HEK293T (cell line): ENCODE measurements at regions not wholly inside any gene's neighbourhood (a gene's known extent, or its start where the extent isn't known, plus 50 kb on each side); places are given as distances from the start of the nearest gene placed in this dataset.

Experiments
- CTCF ChIA-PET: fragments of 350-600 bp; formaldehyde crosslinking; extraction: SDS; loops from one replicate; lab custom pipeline; 2021; ENCODE audit warnings: antibody characterized with exemption, inconsistent platforms; lab: Yijun Ruan, JAX
- POLR2A ChIA-PET: fragments of 350-600 bp; formaldehyde crosslinking; extraction: SDS; loops from one replicate; lab custom pipeline; 2020; ENCODE audit warnings: antibody characterized with exemption, inconsistent platforms; lab: Yijun Ruan, JAX
- DNase-seq: peaks from one replicate; pipeline ENCODE4 v3.0.0; 2012; ENCODE audit warnings: mixed read lengths; ENCODE audit errors: extremely low spot score
- ARNT ChIP-seq: fragments of 450-650 bp; IDR thresholded peaks from 2 replicates; pipeline ENCODE4 v1.6.1; 2017; ENCODE audit warnings: mild to moderate bottlenecking
- BHLHE40 ChIP-seq: fragments of 450-650 bp; IDR thresholded peaks from 2 replicates; pipeline ENCODE4 v1.6.1; 2016; ENCODE audit warnings: mild to moderate bottlenecking, moderate library complexity, borderline replicate concordance
- CTBP1 ChIP-seq: fragments of 450-650 bp; IDR thresholded peaks from 2 replicates; pipeline ENCODE4 v1.6.1; 2016; ENCODE audit warnings: borderline replicate concordance
- ELF4 ChIP-seq: fragments of 450-650 bp; IDR thresholded peaks from 2 replicates; pipeline ENCODE4 v1.6.1; 2017; ENCODE audit warnings: antibody characterized with exemption
- FOXA1 ChIP-seq: fragments of 450-650 bp; IDR thresholded peaks from 2 replicates; pipeline ENCODE4 v1.6.1; 2016; ENCODE audit warnings: mild to moderate bottlenecking
- FOXK2 ChIP-seq: fragments of 450-650 bp; IDR thresholded peaks from 2 replicates; pipeline ENCODE4 v1.6.1; 2016; ENCODE audit warnings: mild to moderate bottlenecking
- FOXM1 ChIP-seq: fragments of 450-650 bp; IDR thresholded peaks from 2 replicates; pipeline ENCODE4 v1.6.1; 2017; ENCODE audit warnings: mild to moderate bottlenecking, borderline replicate concordance
- HDGF ChIP-seq: fragments of 450-650 bp; IDR thresholded peaks from 2 replicates; pipeline ENCODE4 v1.6.1; 2017; ENCODE audit warnings: antibody characterized with exemption, borderline replicate concordance
- L3MBTL2 ChIP-seq: fragments of 450-650 bp; conservative IDR thresholded peaks from 2 replicates; pipeline ENCODE4 v1.6.1; 2016; ENCODE audit warnings: mild to moderate bottlenecking
- LEF1 ChIP-seq: fragments of 450-650 bp; IDR thresholded peaks from 2 replicates; pipeline ENCODE4 v1.6.1; 2017; ENCODE audit warnings: mild to moderate bottlenecking, borderline replicate concordance
- NFRKB ChIP-seq: fragments of 450-650 bp; IDR thresholded peaks from 2 replicates; pipeline ENCODE4 v1.6.1; 2016; ENCODE audit warnings: mild to moderate bottlenecking, moderate library complexity
- SP1 ChIP-seq: fragments of 450-650 bp; IDR thresholded peaks from 2 replicates; pipeline ENCODE4 v1.6.1; 2017
- SUZ12 ChIP-seq: fragments of 450-650 bp; IDR thresholded peaks from 2 replicates; pipeline ENCODE4 v1.6.1; 2016; ENCODE audit warnings: mild to moderate bottlenecking
- TARDBP ChIP-seq: fragments of 450-650 bp; IDR thresholded peaks from 2 replicates; pipeline ENCODE4 v1.6.1; 2016
- ZNF384 ChIP-seq: fragments of 450-650 bp; IDR thresholded peaks from 2 replicates; pipeline ENCODE4 v1.6.1; 2016
- TF ChIP-seq, protein P1 (sequence below): fragments of 450-650 bp; IDR thresholded peaks from 2 replicates; pipeline ENCODE4 v1.6.1; 2016

DNA sequence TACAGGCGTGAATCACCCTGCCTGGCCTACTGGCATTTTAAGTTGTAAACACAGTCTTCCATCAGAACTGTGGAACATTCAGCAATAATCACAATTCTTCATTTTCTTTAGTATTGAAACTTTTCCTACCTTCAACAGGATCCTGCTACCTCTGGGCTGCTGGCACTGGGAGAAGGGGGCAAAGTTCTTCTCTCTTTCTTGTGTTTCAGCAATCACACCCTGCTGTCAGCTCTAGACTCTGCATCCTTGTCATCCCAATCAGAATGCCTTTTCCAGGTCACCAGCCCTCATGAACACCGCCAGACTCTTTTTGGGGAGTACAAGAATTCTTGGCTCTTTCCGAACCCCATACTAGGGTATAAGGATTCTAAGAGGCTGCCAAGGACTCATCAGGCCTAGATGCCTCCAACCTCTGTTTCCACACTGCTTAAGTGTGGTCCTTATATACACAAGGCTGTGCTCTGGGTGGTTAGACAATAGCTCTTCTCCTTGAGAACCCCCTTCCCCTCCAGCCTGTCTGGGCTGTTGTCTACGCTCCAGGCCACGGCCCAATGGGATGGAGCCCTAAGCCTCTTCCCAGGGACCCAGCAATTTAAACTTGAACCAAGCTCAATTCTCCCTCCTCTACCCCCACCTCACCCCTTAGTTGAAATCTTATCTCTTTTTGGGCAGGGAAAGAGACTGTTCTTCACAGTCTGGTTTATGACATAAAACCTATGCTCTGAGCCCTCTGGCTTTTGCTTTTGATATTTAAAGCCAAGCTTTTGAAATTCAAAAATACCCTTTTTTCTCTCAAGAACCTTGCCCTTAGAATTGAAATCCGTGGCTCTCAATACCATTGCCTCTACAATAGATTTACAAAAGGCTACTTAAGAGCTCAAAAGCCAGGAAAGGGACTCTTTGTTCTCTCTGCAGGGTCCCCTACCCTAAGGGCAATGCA is 327.4 kb downstream of the BUD13 start:
- POLR2A ChIA-PET = no interaction called here
- DNase-seq = no peak
- TF ChIP-seq LEF1 (no peak), SP1 (no peak), FOXM1 (no peak), ARNT (no peak), FOXK2 (no peak), NFRKB (no peak), TARDBP (no peak), CTBP1 (no peak), L3MBTL2 (no peak), BHLHE40 (no peak), ELF4 (no peak), SUZ12 (no peak), HDGF (no peak)
- TF ChIP-seq, protein P1, sequence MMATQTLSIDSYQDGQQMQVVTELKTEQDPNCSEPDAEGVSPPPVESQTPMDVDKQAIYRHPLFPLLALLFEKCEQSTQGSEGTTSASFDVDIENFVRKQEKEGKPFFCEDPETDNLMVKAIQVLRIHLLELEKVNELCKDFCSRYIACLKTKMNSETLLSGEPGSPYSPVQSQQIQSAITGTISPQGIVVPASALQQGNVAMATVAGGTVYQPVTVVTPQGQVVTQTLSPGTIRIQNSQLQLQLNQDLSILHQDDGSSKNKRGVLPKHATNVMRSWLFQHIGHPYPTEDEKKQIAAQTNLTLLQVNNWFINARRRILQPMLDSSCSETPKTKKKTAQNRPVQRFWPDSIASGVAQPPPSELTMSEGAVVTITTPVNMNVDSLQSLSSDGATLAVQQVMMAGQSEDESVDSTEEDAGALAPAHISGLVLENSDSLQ = no peak
- CTCF ChIA-PET = no interaction called here

DNA sequence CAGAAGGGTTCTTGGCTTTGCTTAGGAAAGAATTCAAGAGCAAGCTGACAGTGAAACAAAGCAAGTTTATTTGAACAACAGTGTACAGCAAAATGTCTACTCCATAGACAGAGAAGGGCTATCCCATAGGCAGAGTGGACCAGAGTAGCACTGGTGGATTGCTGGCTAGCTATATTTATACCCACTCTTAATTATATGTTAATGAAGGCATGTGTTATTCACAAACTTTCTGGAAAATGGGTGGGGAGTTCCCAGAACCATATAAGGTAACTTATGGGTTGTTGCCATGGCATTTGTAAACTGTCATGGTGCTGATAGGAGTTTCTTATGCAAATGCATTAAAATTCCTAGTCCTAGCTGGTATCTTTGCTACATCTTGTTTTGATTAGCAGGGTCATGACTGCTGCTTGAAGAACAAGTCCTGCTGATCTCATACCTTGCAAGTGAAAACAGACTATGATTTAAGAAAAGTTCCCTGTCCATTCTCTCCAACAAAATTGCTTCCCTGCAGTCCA is 330.5 kb downstream of the BUD13 start:
- ChIA-PET CTCF (no interaction called here), POLR2A (no interaction called here)
- no peak for DNase-seq
- TF ChIP-seq HDGF = no peak
- TF ChIP-seq SUZ12 = no peak
- no peak for TF ChIP-seq BHLHE40
- no peak for TF ChIP-seq L3MBTL2
- TF ChIP-seq SP1 = no peak
- no peak for TF ChIP-seq TARDBP
- TF ChIP-seq FOXK2 = no peak
- no peak for TF ChIP-seq FOXM1
- TF ChIP-seq CTBP1 = no peak
- TF ChIP-seq LEF1 = no peak
- TF ChIP-seq ELF4 = no peak
- no peak for TF ChIP-seq ARNT
- no peak for TF ChIP-seq FOXA1
- TF ChIP-seq, protein P1 = no peak
- no peak for TF ChIP-seq NFRKB
- TF ChIP-seq ZNF384 = no peak

DNA sequence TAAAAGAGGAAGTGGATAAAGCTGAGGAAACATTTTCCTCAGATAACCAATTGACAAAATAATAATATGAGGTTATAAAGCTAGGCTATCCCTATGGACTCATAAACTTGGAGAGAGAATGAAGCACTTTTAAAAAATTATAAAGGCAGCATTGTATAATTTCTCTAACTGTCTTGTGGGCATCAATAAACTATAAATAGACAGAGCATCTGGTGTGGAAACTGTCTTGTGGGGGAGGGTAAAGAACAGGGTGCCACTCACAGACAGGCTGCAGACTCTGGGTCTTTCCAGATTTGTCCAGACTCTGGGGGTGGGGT is 333.5 kb downstream of the BUD13 start:
- TF ChIP-seq FOXM1 (no peak), ARNT (no peak), ELF4 (no peak), L3MBTL2 (no peak), SP1 (no peak), NFRKB (no peak), ZNF384 (no peak), CTBP1 (no peak), TARDBP (no peak), FOXK2 (no peak), HDGF (no peak), FOXA1 (no peak)
- TF ChIP-seq, protein P1 = no peak
- DNase-seq = no peak
- CTCF ChIA-PET = no interaction called here

DNA sequence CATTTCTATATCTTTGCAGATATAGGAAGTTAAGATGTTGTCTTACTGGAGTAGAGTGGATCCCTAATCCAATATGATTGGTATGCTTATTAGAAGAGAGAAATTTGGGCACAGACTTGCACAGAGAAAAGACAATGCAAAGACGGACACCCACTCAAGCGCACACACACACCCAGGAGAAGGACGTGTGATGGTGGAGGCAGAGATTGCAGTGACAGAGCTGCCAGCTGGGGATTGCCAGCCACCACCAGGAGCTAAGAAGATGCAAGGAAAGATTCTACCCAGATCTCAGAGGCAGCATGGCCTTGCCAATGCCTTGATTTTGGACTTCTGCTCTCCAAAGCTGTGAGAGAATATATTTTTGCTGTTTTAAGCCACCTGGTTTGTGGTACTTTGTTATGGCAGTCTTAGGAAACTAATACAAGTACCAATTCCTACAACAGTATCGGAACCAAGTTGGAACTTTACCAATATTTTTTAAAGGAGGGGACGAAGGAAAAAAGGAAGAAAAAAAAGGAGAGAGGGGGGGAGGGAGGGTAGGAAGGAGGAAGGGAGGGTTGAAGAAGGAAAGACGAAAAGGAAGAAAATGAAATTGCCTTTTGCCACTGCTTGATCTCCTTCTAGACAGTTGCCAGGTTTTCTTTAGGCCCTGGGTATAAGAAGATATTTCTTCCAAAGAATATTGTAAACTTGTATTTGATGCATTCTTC is 334.0 kb downstream of the BUD13 start:
- TF ChIP-seq SUZ12 (no peak), FOXM1 (no peak), LEF1 (no peak), FOXK2 (no peak)
- no peak for DNase-seq
- CTCF ChIA-PET = no interaction called here
- POLR2A ChIA-PET = no interaction called here

More for the DNA sequence above, 333.5 kb downstream of the BUD13 start:
- POLR2A ChIA-PET = no interaction called here

DNA sequence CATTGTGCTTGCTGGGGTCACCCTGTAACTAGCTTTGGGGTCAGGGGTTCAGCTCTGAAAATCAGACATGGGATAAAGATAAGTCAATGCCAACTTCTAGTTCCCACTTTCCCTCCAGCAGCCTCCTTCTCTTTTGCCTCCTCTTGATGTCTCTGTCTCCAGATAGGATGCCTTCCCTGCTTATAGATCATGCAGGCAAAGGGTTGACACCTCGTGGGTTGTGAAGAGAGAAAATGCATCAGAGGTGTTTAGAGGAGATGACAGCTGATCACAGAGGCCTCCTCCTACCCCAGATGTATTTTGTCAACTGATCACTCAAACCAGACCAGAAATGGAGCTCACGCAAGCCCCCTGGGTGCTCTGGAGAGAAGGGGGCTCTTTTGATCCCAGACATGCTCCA is 337.8 kb downstream of the BUD13 start:
- TF ChIP-seq TARDBP (no peak), L3MBTL2 (no peak), FOXM1 (no peak), ARNT (no peak), ZNF384 (no peak), FOXA1 (no peak), CTBP1 (no peak)
- CTCF ChIA-PET = no interaction called here
- DNase-seq = no peak
- POLR2A ChIA-PET = no interaction called here

DNA sequence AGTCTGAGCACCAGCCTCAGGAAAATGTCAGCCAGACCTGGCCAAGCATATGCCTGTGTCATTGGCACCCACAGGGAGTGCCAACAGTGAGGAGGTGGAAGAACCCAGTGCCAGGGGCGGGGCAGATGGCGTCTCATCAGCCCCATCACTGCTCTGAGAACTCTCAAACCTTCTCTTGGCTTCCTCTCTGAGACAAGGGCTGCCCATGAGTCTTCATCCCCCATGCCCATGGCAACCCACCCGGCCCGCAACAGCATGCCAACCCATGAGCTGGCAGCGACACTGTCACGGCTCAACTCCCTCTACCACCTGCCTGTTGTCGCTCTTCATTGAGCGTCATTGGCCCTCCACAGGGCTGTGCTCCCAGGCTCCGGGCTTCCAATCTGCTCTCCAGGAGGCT is 340.5 kb downstream of the BUD13 start:
- no peak for TF ChIP-seq FOXM1
- TF ChIP-seq TARDBP = no peak
- no peak for TF ChIP-seq FOXK2
- no peak for TF ChIP-seq FOXA1
- TF ChIP-seq, protein P1 = no peak
- no peak for TF ChIP-seq L3MBTL2
- TF ChIP-seq ZNF384 = no peak
- TF ChIP-seq ARNT = no peak
- no peak for TF ChIP-seq BHLHE40
- TF ChIP-seq SP1 = no peak
- DNase-seq = no peak
- POLR2A ChIA-PET = no interaction called here
- CTCF ChIA-PET = no interaction called here
